Left renal cortex interstitium (tissue), 4 donors: ENCODE measurements at regions not wholly inside any gene's neighbourhood (a gene's known extent, or its start where the extent isn't known, plus 50 kb on each side); places are given as distances from the start of the nearest gene placed in this dataset.

ENCODE experiments used
- DNase-seq, 4 donors: peaks; one replicate each; pipeline ENCODE4 v3.0.0-alpha.2; 2013; ENCODE audit warnings: low read depth in 4 of 4, low spot score in 2 of 4, missing footprints in 1 of 4

DNA sequence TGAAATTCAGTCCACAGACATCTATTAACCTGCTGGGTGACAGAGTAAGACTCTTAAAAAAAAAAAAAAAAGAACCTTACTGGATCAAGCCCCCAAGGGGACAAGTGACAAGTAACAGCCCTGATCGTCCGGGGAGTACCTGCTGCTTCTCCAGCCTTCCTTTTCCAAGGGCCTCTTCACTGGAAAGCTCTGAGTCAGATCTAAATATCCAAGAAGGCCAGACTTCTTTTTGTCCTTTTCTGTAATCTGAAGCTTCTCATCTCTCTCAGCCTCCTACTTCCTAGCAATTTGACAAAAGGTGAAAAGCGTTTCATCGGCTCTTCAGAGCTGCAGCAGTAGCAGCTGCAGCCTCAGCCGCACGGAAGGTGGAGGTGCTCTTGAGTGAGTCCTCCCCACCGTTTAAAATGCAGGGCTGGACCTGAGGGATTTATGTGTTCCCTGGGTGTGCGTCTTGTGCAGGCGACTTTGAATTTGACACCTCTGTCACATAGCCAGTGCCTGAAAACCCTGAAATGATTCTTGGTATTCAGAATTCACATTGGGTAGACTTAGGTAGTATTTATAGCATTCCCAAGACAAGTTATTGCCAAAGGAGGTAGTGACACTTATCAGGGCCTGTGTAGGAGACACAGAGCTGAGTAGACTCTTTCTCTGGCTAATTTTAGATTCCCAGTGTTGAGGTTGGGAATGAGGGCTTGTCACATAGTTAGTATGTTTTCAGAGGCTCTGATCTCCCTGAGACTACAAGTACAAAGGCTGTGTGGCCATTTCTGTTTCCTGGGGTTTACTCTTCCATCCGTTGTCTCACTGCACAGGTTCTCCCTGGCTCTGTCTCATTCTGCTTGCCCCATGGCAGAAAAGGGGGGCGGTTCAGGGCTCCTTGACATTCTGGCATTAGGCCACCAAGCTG is 291.2 kb upstream of the C2CD4B start:
- no peak for DNase-seq

DNA sequence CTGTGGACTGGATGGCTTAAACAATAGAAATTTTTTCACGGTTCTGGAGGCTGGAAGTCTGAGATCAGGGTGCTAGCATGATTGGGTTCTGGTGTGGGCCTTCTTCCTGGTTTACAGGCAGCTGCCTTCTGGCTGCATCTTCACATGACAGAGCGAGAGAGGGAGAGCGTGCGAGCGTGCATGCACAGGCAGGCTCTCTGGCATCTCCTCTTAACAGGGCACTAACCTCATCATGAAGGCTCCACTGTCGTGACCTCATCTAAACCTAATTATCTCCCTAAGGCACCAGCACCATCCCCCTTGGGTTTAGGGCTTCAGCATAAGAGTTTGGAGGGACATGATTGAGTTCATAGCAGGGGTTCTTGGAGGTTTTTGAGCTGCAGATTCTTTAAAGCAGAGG is 292.0 kb upstream of the C2CD4B start:
- no peak for DNase-seq

DNA sequence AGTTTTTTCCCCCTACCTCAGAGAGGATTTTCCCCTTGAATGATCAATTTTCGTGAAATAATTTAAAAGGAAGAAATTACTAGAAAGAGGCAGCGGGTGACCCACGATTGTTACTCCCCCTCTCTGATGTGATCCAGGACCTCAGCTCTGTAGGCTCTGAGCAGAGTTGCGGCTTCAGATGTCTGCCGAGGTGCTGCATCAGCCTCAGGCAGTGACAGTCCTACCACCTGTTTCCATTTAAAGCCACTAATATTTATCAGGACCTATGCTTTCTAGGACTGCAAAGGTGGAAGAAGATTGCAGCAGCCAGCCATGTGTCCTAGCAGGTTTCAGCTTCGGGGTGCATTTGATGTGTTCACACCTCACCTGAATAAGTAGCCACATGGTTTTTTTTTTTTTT is 294.8 kb upstream of the C2CD4B start:
- DNase-seq, result no peak

DNA sequence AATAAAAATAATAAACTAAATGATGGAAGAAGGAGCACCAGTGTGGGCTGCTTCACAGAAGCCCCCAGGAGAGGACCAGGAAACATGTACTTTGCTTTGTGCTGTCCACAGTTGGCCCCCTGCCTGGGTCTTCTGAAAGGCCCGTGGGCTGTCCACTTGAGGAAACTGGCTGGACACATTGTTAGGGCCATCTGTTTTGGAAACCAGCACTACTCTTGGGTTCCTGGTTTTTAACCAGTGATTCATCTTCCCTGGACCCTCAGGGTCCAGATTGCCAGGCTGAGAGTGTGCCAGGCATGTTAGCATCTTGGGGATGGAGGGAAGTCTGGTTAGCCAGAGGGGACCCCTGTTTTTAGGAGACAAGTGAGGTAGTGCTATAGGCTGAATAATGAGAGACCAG is 297.2 kb upstream of the C2CD4B start:
- DNase-seq, result no peak

DNA sequence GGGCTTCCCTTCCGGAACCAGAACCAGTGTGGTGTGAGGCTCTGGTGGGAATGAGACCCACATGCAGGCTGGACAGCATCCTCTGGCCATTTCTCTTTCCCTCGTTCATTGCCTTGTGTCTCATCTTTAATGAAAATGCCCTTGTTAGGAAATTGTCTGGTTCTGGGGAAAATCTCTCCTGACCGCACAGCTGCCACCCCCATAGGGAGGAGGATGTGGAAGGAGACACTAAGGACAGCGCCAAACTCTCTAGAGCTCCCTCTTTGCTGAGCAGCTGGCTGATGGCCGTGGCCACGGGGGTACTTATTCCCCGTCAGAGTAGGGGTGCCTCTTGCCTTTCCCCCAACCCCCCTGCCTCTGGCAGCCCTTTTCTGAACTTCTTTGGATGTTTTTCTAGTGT is 297.6 kb upstream of the C2CD4B start:
- no peak for DNase-seq

DNA sequence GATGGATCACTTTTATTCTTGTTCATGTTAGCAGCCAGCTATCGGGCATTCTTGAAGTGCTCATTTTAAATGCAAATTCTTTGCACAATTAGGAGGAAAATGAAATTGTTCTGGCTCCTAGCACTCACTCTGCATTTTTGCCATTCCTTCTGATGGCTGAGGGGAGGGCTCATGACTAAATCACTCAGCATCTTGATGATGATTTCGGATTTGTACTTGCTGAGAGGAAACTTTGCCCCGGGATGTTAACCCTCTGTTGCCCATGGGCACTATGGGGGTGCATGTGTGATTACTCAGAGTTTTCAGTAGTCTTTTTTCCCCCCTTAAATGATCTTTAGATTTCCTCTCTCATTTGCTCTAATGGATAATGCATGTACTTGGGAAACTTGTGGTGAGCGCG is 299.6 kb upstream of the C2CD4B start:
- no peak for DNase-seq

DNA sequence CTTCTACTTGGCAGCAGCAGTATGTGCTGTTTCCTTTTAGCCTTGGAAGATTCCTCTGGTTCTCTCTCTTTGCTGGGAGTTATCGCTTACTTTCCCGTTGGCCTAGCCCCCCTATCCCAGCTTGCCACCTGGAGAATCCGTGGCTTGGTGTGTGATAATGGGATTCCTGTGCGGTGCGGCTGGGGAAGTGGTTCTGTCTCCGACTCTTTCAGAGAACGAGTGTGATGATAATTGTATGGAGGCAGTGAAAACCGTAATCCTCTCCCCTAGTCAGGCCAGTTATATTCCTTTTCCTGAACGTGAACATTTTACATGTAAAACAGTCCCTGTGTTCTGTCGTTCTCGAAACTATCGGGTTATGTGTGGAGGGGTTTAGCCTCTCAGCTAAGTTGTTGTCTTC is 300.1 kb upstream of the C2CD4B start:
- no peak for DNase-seq

DNA sequence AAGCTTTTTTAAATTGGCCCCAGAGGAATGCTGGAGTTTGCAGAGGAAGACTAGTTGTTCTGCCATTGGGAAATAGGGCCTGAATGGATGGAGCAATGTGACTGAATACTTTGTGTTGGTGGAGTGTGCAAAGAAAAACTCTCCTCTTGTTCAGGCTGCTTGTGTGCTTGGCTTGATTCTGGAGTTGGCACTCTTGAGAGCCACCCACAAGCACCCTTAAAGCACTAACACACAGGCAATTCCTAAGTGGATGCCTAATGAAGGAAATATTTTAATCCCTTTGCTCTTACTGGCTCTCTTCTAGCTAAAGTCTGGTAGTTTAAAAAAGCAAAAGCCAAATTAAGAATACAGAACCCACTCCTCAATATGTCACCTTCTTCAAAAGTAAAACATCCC is 304.4 kb upstream of the C2CD4B start:
- no peak for DNase-seq

DNA sequence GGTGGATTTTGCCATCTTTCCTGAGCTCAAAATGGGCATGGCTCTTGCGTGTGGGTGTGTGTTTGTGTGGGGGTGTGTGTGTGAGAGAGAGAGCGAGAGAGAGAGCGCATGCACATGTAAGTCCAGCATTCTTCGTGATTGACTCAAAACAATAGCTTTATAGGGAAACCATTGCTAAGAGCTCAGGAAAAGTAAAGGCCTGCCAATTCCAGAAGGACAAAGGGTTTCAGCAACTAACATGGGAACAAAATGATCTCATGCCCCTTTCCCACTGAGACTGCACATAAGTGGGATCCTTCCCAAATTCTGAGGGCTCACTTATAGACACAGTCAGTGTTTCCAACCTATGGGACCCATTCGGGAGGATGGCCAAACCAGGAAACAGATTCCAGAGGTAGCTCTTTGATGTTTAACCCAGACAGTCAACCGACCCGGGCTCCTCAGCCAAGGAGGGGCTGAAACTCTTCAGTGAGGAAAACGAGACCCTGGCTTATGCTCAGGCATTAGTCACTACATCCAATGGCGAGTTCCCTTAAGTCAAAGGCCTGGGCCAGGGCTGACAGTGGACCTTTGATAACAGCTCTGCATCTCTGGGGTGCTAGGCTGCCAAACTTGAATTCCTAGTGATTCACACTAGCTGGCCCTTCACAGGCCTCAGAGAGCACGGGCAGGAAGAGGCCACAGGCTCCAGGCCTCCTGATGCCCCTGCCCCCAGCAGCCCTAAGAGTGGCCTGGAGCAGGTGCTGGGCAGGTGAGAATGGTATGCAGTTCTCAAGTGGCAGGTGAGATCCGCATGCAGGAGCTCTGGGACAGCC is 305.0 kb upstream of the C2CD4B start:
- no peak for DNase-seq

DNA sequence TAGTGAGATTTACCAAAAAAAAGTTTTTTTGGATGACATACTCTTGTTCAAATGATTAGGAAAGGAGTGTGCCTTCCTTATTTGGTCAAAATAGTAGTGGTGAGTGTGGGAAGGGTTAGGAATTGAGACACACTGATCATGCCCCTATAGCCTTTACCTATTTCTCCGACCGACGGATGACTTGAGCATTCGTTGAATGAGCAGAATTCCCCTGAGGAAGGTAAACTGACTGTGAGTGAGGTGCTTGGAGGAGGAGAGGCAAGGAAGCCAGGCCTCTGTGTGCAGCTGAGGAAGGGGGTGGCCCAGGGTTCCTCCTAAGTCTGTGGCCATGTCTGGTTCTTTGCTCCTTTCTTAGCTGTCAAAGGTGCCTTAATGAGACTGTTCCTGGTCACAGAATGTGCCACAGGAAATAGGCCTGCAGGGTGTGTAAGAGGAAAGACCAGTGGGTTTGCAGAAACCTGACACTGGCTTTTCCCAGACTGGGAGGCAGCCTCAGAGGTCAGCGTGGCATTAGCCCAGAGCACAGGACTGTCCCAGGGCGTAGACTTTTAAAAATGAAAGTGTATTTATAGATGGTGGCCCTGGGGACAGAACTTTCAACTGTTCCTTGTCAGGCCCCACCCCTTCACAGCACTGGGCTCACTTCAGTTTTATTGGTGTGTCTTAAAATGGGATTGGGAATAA is 307.7 kb upstream of the C2CD4B start:
- no peak for DNase-seq

DNA sequence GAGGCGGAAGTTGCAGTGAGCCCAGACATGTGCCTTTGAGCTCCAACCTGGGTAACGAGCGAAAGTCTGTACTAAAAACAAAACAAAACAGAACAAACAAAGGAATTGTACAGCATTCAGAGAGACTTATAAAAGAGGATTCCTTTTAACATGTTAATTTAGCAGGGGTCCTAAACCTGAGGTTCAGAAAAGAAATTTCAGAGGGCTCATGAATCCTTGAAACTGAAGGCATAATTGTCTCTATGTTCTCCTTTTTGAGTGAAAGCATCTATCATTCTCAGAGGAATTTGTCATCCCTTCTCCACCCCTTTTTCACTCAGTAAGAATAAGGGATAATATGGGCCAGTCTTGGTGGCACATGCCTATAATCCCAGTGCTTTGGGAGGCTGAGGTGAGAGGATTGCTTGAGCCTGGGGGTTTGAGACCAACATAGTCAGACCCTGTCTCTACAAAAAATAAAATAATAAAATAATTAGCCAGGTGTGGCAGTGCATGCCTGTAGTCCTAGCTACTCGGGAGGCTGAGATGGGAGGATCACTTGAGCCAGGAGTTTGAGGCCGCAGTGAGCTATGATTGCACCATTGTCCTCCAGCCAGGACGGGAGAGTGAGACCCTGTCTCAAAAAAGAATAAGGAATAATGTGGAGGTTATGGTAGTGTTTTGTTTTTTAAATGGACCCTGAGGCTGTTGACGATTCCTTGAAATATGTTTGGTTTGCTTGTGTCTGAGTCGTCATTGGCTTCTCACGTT is 309.1 kb upstream of the C2CD4B start:
- DNase-seq, result no peak

DNA sequence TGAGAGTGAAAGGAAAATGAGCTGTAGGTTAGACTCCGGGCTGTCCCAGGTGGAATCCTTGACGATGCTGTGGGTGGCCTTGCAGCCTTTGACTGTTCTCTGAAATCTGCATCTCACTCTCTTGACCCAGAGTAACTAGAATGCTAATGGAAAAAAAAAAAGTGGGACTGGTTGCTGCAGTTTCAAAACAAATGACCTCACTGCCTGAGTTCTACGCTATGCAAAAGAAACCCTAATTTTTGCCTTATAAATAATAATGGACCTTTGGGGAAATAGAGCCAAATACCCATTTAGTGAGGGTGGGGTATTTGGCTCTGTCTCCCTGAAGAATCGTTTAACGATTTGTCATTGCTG is 309.7 kb upstream of the C2CD4B start:
- no peak for DNase-seq

DNA sequence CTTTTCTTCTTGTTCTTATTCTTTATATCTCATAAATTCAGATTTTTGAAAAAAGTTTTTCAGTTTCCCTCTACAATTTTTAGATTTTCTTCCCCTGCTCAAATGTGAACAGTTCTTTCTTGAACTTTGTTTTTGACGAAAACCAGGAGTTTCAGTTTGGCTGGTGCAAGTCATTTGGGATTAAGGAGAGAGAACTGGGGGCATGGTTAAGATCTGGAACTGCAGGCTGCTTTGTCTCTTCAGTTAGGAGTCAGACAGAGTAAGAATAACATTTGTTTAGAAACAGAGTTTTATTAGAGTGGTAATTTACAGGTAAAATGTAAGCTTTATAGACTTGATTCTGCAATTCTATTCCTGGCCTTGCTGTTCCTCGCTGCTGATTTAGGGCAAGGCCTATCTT is 310.5 kb upstream of the C2CD4B start:
- no peak for DNase-seq

DNA sequence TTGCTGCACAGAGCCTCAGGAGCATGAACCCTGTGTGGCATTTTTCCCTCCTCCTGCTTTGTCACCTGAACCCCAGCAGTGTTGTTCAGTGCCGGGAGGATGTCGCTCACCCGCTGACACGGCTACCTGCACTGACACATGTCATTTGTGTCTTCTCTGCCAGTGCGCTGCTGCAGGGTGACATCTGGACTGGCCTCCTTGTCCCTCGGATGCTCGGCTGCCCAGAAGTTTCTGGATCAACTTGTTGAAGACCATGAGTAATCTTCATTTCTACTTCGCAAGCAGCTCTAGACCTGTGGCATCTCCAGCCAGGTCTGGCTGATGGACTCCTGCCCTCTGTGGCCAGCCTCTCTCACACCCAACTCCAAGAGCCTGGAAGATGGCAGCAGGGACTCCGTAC is 311.1 kb upstream of the C2CD4B start:
- no peak for DNase-seq

DNA sequence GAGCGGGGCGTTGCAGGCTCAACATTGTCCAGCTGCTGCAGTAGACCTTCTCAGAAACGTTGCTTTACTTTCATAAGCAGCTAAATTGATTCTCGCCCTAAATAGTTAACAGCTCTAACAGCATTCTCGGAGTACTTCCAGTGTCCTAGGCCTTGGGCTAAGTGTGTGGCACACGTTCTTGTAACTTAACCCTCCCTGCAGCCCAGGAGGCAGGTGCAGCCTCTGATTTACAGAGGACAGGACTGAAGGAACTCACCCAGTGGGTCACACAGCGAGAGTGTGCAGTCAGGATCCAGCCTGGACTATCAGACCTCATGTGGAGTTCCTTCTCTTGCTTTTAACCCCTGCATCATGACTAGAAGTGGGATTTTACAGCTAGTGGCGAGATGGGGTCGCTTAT is 312.8 kb upstream of the C2CD4B start:
- DNase-seq, result no peak

DNA sequence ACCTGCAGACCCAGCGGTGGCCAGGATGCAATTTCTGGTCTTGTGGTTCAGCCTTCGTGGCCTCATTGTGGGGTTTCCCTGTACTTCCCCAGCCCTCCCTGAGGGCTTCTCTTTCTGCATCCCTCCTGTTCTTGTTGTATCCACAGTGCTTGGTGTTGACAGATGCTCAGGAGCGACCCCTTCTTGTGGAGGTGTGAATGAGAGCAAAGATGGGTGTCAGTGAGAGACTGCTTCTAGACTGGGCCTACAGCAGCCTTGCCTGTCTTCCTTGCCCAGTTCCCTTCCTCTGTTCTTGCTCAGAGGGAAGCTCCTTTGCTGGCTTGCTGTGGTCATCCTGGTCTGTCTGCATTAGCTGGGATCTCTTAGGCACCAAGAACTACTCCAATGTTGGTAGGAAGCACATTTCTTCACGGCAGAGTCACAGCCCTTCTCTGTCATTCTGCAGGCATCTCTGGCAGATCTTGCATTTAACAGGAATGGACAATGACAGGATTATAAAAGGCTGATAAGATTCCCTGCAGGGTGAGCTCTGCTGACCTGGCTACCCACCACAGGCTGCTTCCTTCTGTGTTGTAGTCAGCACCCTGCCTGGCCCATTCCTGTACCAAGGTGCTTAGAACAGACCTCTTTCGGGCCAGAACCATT is 317.8 kb upstream of the C2CD4B start:
- no peak for DNase-seq

DNA sequence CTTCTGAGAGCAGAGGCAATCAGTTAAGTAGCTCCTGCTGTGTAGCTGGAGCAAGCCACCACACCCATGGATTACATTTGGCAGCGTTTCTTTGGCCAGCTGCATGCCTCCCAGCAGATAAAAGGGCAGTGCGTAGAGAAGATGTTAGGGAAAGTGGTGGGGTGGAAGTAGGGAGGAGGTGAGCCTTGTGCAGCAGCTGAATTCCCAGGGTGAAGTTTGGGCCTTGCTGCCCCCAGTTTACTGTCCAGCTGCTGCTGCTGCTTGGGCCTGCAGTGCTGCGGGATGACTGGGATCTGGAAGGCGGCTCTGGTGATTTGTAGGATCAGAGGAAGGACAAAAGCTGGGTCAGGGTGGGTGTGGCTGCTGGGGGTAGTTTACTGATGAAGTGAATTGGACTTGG is 318.7 kb upstream of the C2CD4B start:
- DNase-seq, result no peak

DNA sequence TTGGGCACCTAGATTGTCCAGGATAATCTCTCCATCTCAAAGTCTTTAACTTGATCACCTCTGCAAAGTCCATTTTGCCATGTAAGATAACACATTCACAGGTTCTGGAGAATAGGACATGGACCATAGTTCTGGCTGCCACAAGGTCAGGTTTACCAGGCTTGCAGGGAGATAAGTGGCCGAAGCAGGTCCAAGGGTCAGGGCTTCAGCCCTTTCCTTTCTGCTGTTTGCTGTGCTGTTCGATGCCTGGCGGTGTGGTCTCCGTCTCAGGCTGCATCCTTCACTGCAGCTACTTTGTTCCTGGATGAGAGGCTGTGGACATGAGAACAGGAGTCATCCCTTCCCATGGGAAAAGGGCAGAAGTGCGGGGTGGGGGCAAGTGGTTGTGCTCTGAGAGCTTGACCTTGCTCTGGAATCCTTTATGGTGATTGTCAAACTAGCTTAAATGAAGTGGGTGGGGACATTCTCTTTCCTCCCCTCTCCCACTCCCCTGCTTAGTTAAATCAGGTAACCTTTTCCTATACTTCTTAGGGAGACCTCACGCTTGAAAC is 320.2 kb upstream of the C2CD4B start:
- DNase-seq, result no peak

DNA sequence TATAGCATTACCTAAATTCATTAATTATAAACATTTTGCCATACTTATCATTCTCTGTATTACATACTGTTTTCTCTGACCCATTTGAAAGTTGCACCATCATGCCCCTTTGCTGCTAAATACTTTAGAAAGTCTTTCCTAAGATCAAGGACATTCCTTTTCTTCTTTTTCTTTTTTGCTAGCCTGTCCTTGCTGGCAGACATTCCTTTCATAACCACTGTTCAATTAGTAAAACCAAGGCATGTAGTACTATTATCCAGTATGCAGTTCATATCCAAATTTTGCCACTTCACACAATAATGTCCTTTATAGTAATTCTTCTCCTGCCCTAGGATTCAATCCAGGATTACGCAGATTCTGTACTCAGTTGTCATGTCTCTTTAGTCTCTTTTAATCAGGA is 321.0 kb upstream of the C2CD4B start:
- DNase-seq, result no peak

DNA sequence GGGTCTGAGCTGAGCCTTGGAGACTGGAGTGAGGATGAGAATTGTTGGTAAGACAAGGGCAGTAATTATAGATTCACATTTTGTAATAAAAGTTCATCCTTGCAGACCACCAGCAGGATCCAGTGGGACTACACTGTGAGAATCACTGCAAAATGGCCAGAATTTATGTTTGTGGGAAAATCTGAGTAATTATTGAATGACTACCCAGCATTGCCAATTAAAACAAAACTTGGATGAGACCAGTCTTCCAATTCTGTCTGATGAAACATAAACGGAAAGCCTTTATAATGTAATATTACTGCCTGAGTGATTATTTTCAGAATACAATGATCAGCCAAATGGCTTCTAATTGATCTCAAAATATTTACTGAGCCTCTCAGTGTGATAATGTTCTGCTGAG is 323.3 kb upstream of the C2CD4B start:
- no peak for DNase-seq
